HG02798 (cell line): ENCODE measurements at regions not wholly inside any gene's neighbourhood (a gene's known extent, or its start where the extent isn't known, plus 50 kb on each side); places are given as distances from the start of the nearest gene placed in this dataset.
"Not testable (repeated sequence)": the region's sequence is repeated elsewhere in the genome, so short reads cannot be mapped to it uniquely, and the experiment has no call there.

ENCODE experiments used
- ATAC-seq: cut with Tn5 transposase; IDR thresholded peaks from one replicate; pipeline ENCODE4 v1.9.1; 2021; ENCODE audit warnings: mild to moderate bottlenecking; ENCODE audit not compliant: unreplicated experiment, poor library complexity

GRCh38 chr7:114364151-114364550 is 50.5 kb upstream of the FOXP2 start:
- no peak for ATAC-seq

DNA sequence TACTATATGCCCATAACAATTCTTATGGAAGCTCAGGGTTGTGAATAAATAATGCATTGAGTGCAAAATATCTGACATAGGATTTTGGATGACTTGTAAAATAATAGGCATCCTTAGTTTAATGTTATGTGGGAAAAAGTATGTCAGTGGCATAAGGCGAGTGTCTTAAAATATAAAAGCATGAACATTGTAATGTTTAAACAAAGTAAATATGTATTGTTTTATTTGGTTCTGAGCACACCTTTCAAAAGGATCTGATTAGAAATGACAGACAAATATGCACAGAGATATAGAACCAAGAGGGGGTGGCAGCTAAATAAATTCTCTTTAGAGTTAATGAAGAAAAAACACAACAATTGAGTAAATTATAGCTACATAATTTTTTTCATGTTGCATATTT is 51.3 kb upstream of the FOXP2 start:
- ATAC-seq: no peak

- ATAC-seq: no peak
These were observed 55.7 kb upstream of the FOXP2 start for GRCh38 chr7:114358911-114359310.

DNA sequence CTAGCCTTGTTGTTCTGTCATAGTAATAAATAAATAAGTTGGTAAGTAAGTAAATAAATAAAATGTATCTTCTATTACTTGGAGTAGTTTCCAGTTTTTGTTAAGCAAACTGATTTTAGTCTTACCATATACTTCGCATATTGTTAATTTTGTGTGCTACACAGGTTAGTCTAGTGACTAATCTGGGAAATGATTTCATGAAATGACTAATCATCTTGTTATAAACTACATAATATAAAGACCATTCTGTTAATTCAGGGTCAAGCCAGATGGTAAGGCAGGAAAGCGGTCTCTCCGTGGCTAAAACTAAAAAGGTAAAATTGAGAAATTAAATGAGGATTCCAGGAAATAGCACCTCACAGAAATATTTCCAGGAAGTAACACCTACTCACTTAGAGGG is 58.5 kb upstream of the FOXP2 start:
- no peak for ATAC-seq

GRCh38 chr7:114354306-114354705 is 60.3 kb upstream of the FOXP2 start:
- ATAC-seq: no peak

- ATAC-seq: no peak
These were observed 69.1 kb upstream of the FOXP2 start for GRCh38 chr7:114345494-114345893.

DNA sequence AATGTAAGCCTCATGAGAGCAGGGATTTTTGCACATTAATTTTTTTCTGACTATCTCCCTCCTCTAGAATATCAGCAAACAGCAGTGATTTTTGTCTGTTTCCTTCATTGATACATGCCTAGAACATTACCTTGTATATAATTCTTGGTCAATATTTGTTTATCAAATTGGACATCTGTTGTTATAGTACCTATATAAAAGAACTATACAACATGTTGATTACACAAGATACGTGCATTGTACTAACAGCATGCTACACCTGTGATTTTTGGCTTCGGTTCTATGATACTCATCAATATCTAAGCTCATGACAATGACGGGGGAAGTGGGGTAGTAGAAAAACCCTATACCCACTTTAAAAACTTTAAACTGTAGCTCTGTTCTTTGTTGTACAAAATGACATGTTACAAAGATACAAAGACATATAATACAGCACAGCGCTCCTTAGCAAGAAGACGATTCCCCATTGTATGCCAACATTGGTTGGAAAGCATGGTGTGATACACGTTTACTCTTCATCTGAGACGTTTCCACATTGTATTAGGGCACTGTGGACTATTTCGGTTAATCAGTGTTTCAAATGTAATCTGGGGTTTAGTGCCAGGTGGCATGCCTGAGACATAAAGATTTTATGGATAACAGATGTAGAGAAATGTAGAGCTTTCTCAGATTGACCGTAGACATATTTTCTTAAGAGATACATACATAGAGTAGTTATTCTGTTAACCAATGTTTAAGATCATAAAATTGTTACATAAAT is 70.5 kb upstream of the FOXP2 start:
- ATAC-seq: no peak

DNA sequence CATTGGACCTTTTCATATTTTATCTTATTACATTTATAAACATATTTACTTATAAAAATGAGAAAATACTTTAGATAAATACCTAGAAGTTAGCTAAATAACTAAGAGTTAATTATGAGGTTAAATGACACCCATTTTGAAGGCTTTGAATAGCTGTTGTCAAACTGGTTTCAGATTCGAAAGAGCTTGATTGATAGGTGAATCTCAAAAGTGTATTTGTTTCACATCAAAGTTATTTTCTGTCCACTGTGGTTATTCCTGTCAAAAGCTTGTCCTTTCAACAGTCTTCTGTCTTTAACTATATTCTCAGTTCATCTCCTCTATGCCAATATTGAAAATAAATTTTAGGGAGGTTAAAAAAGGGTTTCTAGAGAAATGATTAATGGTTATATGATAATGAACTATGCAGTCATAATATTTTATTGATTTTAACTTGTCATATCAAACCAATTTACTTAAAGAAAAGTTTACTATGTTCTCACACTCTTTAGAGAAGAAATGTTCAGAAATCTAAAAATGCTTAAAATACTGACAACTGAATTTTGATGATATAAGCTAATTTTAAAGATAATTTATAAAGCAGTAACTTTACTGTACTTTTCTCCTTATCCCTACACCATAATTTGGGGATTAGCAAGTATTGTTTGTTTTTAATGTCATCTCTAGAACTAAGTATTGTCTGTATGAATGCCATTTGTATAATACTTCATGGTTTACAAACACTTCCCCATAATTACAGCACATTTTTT is 72.0 kb upstream of the FOXP2 start:
- ATAC-seq: no peak

- no peak for ATAC-seq
These were observed 73.0 kb upstream of the FOXP2 start for GRCh38 chr7:114341648-114342047.

DNA sequence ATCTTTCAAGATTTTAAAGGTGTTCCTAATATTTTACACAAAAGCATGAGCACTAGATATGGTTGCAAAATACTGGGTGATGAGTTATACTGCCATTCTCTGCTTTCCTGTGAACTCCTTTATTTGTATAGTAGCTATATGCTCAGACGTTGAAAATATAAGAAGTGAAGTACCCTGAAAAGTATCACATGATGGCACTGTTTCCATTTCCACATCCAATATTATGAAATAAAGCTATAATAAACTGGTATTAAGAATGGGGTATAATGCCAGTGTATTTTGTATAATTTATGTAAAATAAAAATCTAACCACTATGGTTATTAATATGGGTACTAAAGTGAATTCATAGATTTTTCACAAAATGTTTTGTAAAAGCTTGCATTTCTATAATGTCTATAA is 79.6 kb upstream of the FOXP2 start:
- no peak for ATAC-seq

GRCh38 chr7:114329458-114329857 is 85.2 kb upstream of the FOXP2 start:
- not testable (repeated sequence) for ATAC-seq

DNA sequence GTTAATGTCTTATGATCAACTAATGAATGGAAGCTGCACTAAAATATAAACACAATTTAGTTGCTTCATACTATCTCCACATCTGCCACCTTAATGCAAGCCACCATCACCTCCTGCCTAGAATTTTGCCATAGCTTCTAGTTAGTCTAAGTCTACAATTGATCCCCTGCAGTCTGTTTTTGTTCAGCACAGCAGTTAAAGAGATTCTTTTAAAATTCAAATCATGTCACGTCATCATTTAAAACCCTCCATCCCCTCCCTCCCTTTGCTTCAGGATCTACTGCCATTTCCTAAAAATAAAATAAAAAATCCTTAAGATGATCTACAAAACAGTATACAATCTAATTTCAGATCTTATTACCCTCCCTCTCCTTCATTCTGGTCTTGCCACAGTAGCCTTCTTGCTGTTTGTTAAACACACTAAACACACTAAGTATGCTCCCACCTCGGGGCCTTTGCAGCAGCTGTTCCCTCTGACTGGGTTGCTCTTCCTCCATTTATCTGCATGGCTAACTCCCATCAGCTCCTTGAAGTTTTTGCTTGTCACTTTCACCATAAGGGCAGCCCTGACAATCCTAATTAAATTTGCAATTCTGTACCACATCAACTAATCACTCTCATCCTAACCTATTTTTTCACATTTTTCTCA is 97.0 kb upstream of the FOXP2 start:
- no peak for ATAC-seq

- ATAC-seq: no peak
These were observed 102.0 kb upstream of the FOXP2 start for GRCh38 chr7:114312649-114313048.

DNA sequence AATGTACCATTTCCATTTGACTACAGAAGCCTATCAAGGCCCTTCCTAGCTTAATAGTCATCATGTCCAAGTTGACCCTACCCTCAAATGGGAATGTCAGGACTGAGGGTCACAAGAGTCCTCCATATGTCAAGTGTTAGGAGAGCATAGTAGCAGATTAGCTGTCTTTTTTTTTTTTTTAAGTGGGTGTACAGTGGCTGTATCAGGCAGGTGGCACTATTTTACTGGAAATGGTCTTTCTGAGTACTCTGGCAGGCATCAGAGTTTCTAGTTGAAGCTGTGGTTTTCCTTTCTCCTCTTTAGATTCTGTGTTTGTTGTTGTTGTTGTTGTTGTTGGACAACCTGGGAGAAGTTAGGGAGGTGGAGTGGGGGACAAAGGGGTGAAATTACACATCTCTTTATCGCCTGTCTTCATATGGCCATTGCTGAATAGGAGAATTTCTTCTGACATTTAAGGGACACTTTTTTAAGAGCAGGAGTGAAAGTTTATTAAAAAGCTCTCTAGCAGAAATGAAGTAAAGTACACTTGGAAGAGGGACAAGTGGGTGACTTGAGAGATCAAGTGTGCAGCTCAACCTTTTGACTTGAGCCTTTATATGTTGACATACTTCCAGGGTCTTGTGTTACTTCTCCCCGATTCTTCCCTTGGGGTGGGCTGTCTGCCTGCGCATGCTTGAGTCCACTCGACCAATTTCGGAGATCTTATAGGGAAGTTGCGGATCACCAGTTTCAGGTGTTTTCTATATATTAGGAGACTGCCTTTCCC is 104.1 kb upstream of the FOXP2 start:
- no peak for ATAC-seq

- ATAC-seq: no peak
These were observed 104.9 kb upstream of the FOXP2 start for GRCh38 chr7:114309729-114310128.

DNA sequence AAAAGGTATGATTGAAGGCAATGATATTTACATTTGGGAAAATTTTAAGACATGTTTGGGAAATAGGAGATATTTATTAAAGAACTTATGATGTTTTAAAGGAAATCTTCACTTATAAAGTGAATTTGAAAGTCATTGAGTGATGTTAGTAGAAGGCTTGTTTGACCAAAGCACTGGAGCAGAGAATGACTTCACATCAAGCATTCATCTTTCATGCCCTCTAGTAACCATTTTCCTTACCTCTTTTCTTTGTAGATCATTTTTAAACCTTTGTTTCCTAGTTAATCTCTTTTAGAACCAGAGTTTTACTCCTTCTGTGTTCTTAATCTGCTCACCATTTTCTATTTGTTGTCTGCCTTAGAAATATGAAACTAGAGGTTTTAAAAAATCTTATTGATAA is 111.3 kb upstream of the FOXP2 start:
- no peak for ATAC-seq

DNA sequence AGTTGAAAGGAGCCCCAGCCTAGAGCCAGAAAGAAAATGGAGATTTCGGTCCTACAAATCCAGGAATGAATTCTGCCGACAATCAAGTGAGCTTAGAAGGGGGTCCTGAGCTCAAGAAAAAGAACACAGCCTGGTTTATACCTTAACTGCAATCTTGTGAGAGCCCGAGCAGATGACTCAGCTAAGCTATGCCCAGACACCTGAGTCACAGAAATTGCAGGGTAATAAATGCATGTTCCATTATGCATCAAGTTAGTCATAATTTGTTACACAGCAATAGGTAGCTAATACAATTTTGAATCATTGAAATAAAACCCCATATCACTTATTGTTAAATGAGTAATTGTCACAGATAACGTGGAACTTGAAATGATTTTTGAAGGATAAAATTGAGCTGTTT is 111.8 kb upstream of the FOXP2 start:
- no peak for ATAC-seq

DNA sequence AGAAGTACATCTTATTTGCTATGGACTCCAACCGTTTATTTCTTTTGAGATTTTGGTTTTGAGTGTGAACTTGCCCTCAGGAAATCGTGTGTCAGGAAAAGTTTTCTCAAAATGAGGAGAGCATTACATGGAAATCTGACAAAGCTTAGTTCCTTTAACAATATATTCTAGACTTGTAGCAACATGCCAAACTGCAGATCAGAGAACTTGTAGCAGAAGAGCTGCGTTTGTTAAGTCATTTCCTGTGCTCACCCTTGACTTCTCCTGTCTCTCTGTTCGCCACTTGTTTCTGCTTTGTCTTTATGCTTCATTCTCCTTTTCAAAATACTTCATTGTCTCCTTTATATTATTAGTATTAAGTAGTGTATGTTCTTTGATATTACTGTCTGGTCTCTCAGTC is 116.6 kb upstream of the FOXP2 start:
- ATAC-seq: no peak

DNA sequence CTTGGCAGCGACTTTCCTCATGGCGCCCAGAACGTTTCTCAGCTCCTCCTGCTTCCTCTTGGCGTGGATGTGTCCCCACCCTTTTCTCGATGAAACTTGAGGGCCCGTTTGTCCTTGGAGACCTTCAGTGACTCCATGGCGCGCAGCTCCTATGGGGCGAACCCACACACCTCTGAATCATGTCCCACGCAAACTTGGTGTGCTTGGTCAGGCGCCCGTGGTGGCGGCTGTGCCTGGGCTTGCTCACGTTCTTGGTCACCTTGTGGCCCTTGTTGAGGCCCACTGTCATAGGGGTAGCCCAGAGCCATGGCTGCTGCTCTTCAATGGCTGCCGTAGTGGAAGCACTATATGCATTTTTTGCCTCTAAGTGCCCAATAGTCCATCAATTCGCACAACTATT is 117.5 kb upstream of the FOXP2 start:
- no peak for ATAC-seq

DNA sequence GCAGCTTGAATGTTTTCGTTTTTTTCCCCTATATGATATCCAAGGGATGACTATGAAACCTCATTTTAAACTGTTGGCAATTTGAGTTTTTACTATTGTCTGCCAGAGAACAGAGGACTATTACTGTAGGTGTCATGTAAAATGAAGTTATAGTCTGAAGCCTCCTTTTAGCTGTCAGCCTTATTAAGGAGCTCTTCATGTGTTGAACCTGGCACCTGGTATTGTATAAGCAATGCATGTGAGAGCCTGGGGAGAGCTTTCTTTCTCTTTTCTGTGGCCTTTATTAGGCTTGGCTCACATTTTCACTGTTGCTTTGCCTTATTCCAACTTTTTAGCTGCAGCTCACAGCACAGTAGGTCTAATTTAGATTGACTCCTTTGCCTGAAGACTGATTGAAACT is 119.1 kb upstream of the FOXP2 start:
- no peak for ATAC-seq

DNA sequence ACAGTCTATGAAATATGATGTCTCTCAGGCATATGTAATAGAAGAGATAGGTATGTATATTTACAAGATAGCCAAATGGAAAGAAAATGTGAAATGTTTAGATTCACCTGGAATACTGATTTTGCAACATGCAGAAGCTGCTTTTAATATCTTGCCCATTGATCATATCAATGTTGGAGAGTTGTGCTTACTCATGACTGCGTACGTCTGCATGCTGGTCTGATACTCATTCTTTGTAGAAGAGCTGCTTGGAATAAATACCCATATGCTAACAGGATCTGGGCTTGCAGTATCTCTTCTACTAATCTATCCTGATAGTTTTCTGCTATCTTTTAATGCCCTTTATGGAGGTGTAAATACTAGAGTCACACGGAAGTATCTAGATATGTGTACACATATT is 120.6 kb upstream of the FOXP2 start:
- no peak for ATAC-seq
